Neural progenitor cell (in vitro differentiated cells): ENCODE measurements at regions not wholly inside any gene's neighbourhood (a gene's known extent, or its start where the extent isn't known, plus 50 kb on each side); places are given as distances from the start of the nearest gene placed in this dataset.

Source experiments
- DNase-seq: peaks from one replicate; pipeline ENCODE4 v3.0.0-alpha.2; 2016; ENCODE audit warnings: low spot score
- H2AFZ ChIP-seq: fragments of 200-600 bp; sonication (generic); replicated peaks from 2 replicates; pipeline ENCODE4 v1.6.1; 2016; ENCODE audit warnings: antibody characterized with exemption
- H3F3A ChIP-seq: fragments of 200-600 bp; sonication (generic); 2 replicates; pipeline ENCODE4 v1.6.1; 2016; ENCODE audit warnings: antibody characterized with exemption, low read depth
- H3K27ac ChIP-seq: fragments of 200-600 bp; sonication (generic); 2 replicates; pipeline ENCODE4 v1.5.1; 2016; ENCODE audit warnings: mild to moderate bottlenecking
- H3K27me3 ChIP-seq: fragments of 200-600 bp; sonication (generic); 2 replicates; pipeline ENCODE4 v1.6.1; 2016; ENCODE audit warnings: mild to moderate bottlenecking, moderate library complexity
- H3K36me3 ChIP-seq: fragments of 200-600 bp; sonication (generic); 2 replicates; pipeline ENCODE4 v1.5.1; 2016
- H3K4me1 ChIP-seq: fragments of 200-600 bp; sonication (generic); 2 replicates; pipeline ENCODE4 v1.6.1; 2016; ENCODE audit warnings: mixed run types
- H3K4me2 ChIP-seq: fragments of 200-600 bp; sonication (generic); 2 replicates; pipeline ENCODE4 v1.6.1; 2016
- H3K4me3 ChIP-seq: fragments of 200-600 bp; sonication (generic); 2 replicates; pipeline ENCODE4 v1.5.1; 2016
- H3K79me2 ChIP-seq: fragments of 200-600 bp; sonication (generic); 2 replicates; pipeline ENCODE4 v1.6.1; 2016; ENCODE audit warnings: low read depth
- H3K9ac ChIP-seq: fragments of 200-600 bp; sonication (generic); 2 replicates; pipeline ENCODE4 v1.6.1; 2016
- H3K9me3 ChIP-seq: fragments of 200-600 bp; sonication (generic); 2 replicates; pipeline ENCODE4 v1.5.1; 2016; ENCODE audit warnings: low read depth
- H4K20me1 ChIP-seq: fragments of 200-600 bp; sonication (generic); 2 replicates; pipeline ENCODE4 v1.6.1; 2016; ENCODE audit warnings: low read depth
- H3K27ac Mint-ChIP-seq: 3 replicates; pipeline ENCODE4 v1.8.0; 2021; ENCODE audit warnings: mixed read lengths
- H3K27me3 Mint-ChIP-seq: 2 replicates; pipeline ENCODE4 v1.8.0; 2022; ENCODE audit warnings: low read depth, mild to moderate bottlenecking, inconsistent platforms, moderate library complexity, mixed read lengths; ENCODE audit not compliant: insufficient read depth
- H3K36me3 Mint-ChIP-seq: 3 replicates; pipeline ENCODE4 v1.8.0; 2021; ENCODE audit warnings: mixed read lengths
- H3K4me1 Mint-ChIP-seq: 3 replicates; pipeline ENCODE4 v1.8.0; 2021; ENCODE audit warnings: mixed read lengths
- H3K4me3 Mint-ChIP-seq: 3 replicates; pipeline ENCODE4 v1.8.0; 2021; ENCODE audit warnings: mild to moderate bottlenecking, moderate library complexity, mixed read lengths
- H3K9me3 Mint-ChIP-seq: 3 replicates; pipeline ENCODE4 v1.8.0; 2020; ENCODE audit warnings: mixed read lengths
- EZH2 ChIP-seq: fragments of 200-600 bp; sonication (generic); IDR thresholded peaks from 2 replicates; pipeline ENCODE4 v1.6.1; 2017; ENCODE audit warnings: antibody characterized with exemption, mild to moderate bottlenecking, moderate library complexity
- EZH2phosphoT487 ChIP-seq: fragments of 200-600 bp; sonication (generic); IDR thresholded peaks from 2 replicates; pipeline ENCODE4 v1.6.1; 2017; ENCODE audit warnings: antibody characterized with exemption
- TF ChIP-seq, protein P1 (sequence below): fragments of 200-600 bp; sonication (generic); IDR thresholded peaks from 2 replicates; pipeline ENCODE4 v1.5.1; 2017; ENCODE audit warnings: antibody characterized with exemption, mild to moderate bottlenecking

DNA sequence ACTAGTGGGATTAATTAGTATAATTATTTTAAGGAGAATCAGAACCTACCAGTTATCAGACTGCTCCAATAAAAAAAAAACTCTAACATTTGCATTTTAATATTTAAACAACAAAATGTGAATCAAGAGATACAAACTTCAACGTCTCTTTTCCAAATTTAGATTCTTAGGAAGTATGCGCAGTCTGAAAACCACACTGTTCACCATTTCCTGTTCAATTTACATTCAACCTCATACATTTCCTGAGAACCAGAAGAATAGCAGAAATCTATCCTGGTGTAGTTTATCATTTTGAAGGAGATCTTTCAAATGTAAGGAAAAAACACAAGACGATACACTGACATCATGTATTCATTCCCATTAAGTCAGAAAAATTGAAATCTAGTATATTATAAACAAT lies 869.2 kb downstream of the EFNA5 start:
- Histone ChIP-seq H3K4me1 (peaks cover 13% of the 10 kb centered on the region), H3K27me3 (no peaks in the 10 kb centered on the region), H3K4me2 (no peak overlapping the region), H3K9ac (no peak overlapping the region), H3K79me2 (no peaks in the 10 kb centered on the region), H3K9me3 (no peaks in the 10 kb centered on the region), H3K27ac (no peak overlapping the region), H2AFZ (no peak overlapping the region), H3K36me3 (no peaks in the 10 kb centered on the region), H3F3A (no peaks in the 10 kb centered on the region), H4K20me1 (no peaks in the 10 kb centered on the region), H3K4me3 (no peak overlapping the region)
- Mint-ChIP-seq H3K4me3 (no peak overlapping the region), H3K36me3 (no peaks in the 10 kb centered on the region), H3K9me3 (no peaks in the 10 kb centered on the region), H3K27me3 (no peaks in the 10 kb centered on the region), H3K4me1 (peaks cover 9% of the 10 kb centered on the region), H3K27ac (no peak overlapping the region)
- TF ChIP-seq EZH2 (no peak), EZH2phosphoT487 (no peak)
- TF ChIP-seq, protein P1, sequence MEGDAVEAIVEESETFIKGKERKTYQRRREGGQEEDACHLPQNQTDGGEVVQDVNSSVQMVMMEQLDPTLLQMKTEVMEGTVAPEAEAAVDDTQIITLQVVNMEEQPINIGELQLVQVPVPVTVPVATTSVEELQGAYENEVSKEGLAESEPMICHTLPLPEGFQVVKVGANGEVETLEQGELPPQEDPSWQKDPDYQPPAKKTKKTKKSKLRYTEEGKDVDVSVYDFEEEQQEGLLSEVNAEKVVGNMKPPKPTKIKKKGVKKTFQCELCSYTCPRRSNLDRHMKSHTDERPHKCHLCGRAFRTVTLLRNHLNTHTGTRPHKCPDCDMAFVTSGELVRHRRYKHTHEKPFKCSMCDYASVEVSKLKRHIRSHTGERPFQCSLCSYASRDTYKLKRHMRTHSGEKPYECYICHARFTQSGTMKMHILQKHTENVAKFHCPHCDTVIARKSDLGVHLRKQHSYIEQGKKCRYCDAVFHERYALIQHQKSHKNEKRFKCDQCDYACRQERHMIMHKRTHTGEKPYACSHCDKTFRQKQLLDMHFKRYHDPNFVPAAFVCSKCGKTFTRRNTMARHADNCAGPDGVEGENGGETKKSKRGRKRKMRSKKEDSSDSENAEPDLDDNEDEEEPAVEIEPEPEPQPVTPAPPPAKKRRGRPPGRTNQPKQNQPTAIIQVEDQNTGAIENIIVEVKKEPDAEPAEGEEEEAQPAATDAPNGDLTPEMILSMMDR: no peak
- DNase-seq: no peak

DNA sequence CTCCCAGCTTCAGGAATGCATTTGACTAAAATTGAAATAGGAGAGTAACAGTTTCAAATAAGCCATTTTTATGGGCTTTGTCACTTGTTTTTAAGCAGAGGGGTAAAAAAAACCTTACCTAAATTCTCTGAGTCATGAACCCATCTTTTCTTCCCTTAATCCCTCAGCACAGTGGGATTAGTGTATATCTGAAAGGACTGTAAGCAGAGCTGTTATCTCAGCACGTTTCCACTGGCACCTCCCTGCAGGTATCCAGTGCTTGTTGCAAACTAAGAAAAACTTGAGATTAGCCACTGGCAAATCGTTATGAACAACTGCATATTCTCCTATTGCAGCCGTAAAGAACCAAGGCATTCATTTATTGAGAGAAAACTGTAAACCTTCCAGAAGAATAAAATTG lies 872.7 kb downstream of the EFNA5 start:
- H3K9me3 Mint-ChIP-seq: no peaks in the 10 kb centered on the region
- Histone ChIP-seq H3K4me3 (no peak overlapping the region), H3K36me3 (no peaks in the 10 kb centered on the region), H3K27ac (no peak overlapping the region), H4K20me1 (no peaks in the 10 kb centered on the region), H3K4me1 (peaks cover 13% of the 10 kb centered on the region), H3K9ac (no peak overlapping the region), H3K4me2 (peak overlapping the region; percentile 20), H3F3A (no peaks in the 10 kb centered on the region), H3K9me3 (no peaks in the 10 kb centered on the region), H3K27me3 (no peaks in the 10 kb centered on the region), H3K79me2 (no peaks in the 10 kb centered on the region), H2AFZ (no peak overlapping the region)
- no peaks in the 10 kb centered on the region for H3K27me3 Mint-ChIP-seq
- H3K27ac Mint-ChIP-seq: no peak overlapping the region
- peak; percentile 76 for DNase-seq
- peaks cover 9% of the 10 kb centered on the region for H3K4me1 Mint-ChIP-seq
- no peak overlapping the region for H3K4me3 Mint-ChIP-seq
- TF ChIP-seq EZH2: no peak
- peak; percentile 36 for TF ChIP-seq EZH2phosphoT487
- TF ChIP-seq, protein P1: no peak
- no peaks in the 10 kb centered on the region for H3K36me3 Mint-ChIP-seq

DNA sequence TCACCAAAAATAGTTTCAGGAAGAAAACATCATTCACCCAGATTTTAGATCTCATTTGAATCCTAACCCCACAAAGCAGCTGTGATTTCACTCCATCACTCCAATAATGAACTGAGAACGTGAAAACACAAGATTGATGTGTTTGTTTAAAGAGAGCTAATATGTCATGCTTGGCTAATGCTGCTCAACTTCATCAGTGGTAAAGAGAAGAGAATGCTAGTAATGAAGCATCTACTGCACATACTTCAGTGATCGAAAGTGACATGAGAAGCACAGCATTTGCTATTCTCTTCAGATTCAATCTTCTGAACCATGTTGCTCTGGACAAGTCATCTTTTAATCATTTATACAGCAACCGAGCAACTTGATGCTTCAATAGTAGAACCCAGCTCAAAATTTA lies 874.7 kb downstream of the EFNA5 start:
- no peaks in the 10 kb centered on the region for H3K27me3 Mint-ChIP-seq
- no peaks in the 10 kb centered on the region for H3K36me3 Mint-ChIP-seq
- no peaks in the 10 kb centered on the region for H3K36me3 ChIP-seq
- DNase-seq: no peak
- TF ChIP-seq, protein P1: no peak
- TF ChIP-seq EZH2phosphoT487 (no peak), EZH2 (no peak)
- H2AFZ ChIP-seq: no peak overlapping the region
- H3K4me3 Mint-ChIP-seq: no peak overlapping the region
- H3K27ac Mint-ChIP-seq: no peak overlapping the region
- no peaks in the 10 kb centered on the region for H3F3A ChIP-seq
- H4K20me1 ChIP-seq: no peaks in the 10 kb centered on the region
- peaks cover 9% of the 10 kb centered on the region for H3K4me1 Mint-ChIP-seq
- H3K79me2 ChIP-seq: no peaks in the 10 kb centered on the region
- no peaks in the 10 kb centered on the region for H3K9me3 Mint-ChIP-seq
- no peaks in the 10 kb centered on the region for H3K27me3 ChIP-seq
- no peak overlapping the region for H3K27ac ChIP-seq
- H3K4me2 ChIP-seq: no peak overlapping the region
- H3K4me1 ChIP-seq: peaks cover 13% of the 10 kb centered on the region
- no peak overlapping the region for H3K4me3 ChIP-seq
- H3K9me3 ChIP-seq: no peaks in the 10 kb centered on the region
- H3K9ac ChIP-seq: no peak overlapping the region
